Body of pancreas (tissue), 4 donors: ENCODE measurements at regions not wholly inside any gene's neighbourhood (a gene's known extent, or its start where the extent isn't known, plus 50 kb on each side); places are given as distances from the start of the nearest gene placed in this dataset.

Experiments
- POLR2A ChIP-seq, 3 donors: fragments of 450-650 bp; IDR thresholded peaks; one replicate each; pipeline ENCODE4 v1.6.1; 2016; ENCODE audit warnings: antibody characterized with exemption in 3 of 3, mild to moderate bottlenecking in 2 of 3
- TF ChIP-seq, protein P1 (sequence below), 7 experiments: fragments of 450-650 bp in 4 of 7; fragments of 200-600 bp in 3 of 7; sonication (generic) in 3 of 7; IDR thresholded peaks; one replicate each; pipeline ENCODE4 v1.5.1; 2016 to 2019; ENCODE audit warnings: antibody characterized with exemption in 7 of 7

DNA sequence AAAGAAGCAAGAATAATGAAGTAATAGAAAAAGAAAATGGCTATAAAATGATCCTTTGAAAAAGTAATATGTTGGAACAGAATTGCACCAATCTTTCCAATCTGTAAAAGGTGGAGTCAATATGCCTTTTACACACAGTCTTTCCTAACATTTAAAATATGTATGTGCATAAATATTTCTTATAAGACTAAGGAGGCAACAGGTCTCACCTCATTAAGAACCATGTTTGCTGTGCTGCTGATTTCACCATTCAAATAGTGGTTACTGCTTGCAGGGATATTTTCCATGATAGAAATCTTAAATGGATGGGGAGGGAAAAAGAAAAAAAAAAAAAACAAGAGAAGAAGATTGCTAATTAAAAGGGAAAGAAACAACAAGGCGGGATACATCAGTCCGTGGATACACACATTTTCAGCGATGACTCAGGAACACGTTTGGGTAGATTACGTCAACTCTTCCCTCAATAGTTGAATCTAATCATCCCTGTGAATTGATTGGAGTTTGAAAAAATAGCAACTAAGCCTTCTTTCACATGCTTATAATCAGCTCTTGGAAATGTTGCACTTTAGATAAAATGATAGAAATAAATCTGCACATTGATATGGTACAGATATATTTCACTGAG is 2133.9 kb upstream of the CELF4 start:
- TF ChIP-seq, protein P1, sequence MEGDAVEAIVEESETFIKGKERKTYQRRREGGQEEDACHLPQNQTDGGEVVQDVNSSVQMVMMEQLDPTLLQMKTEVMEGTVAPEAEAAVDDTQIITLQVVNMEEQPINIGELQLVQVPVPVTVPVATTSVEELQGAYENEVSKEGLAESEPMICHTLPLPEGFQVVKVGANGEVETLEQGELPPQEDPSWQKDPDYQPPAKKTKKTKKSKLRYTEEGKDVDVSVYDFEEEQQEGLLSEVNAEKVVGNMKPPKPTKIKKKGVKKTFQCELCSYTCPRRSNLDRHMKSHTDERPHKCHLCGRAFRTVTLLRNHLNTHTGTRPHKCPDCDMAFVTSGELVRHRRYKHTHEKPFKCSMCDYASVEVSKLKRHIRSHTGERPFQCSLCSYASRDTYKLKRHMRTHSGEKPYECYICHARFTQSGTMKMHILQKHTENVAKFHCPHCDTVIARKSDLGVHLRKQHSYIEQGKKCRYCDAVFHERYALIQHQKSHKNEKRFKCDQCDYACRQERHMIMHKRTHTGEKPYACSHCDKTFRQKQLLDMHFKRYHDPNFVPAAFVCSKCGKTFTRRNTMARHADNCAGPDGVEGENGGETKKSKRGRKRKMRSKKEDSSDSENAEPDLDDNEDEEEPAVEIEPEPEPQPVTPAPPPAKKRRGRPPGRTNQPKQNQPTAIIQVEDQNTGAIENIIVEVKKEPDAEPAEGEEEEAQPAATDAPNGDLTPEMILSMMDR (IDR thresholded peaks at IDR 0.05) = no peak
- TF ChIP-seq POLR2A (IDR thresholded peaks at IDR 0.05) = no peak
